HG03095 (cell line): ENCODE measurements at regions not wholly inside any gene's neighbourhood (a gene's known extent, or its start where the extent isn't known, plus 50 kb on each side); places are given as distances from the start of the nearest gene placed in this dataset.

Experiments
- ATAC-seq: cut with Tn5 transposase; IDR thresholded peaks from one replicate; pipeline ENCODE4 v1.9.1; 2021; ENCODE audit warnings: moderate library complexity; ENCODE audit not compliant: unreplicated experiment

GRCh38 chr14:97539884-97540283 lies 742.7 kb downstream of the VRK1 start:
- ATAC-seq = no peak

- no peak for ATAC-seq
Measured at GRCh38 chr14:97543221-97543620, 746.0 kb downstream of the VRK1 start.

GRCh38 chr14:97543816-97544215 lies 746.6 kb downstream of the VRK1 start:
- ATAC-seq = no peak

GRCh38 chr14:97544571-97544970 lies 747.4 kb downstream of the VRK1 start:
- no peak for ATAC-seq

- no peak for ATAC-seq
Measured at GRCh38 chr14:97546491-97547230, 749.5 kb downstream of the VRK1 start.

- no peak for ATAC-seq
Measured at GRCh38 chr14:97550463-97550862, 753.3 kb downstream of the VRK1 start.

GRCh38 chr14:97554597-97554996 lies 757.4 kb downstream of the VRK1 start:
- ATAC-seq = no peak

GRCh38 chr14:97564334-97564733 lies 767.2 kb downstream of the VRK1 start:
- ATAC-seq = no peak

GRCh38 chr14:97571201-97571600 lies 774.0 kb downstream of the VRK1 start:
- ATAC-seq = no peak

- no peak for ATAC-seq
Measured at GRCh38 chr14:97571866-97572555, 774.8 kb downstream of the VRK1 start.

- ATAC-seq = no peak
Measured at GRCh38 chr14:97572583-97573458, 775.6 kb downstream of the VRK1 start.

GRCh38 chr14:97575677-97576076 lies 778.5 kb downstream of the VRK1 start:
- ATAC-seq = no peak

- no peak for ATAC-seq
Measured at GRCh38 chr14:97578982-97579548, 781.9 kb downstream of the VRK1 start.

- no peak for ATAC-seq
Measured at GRCh38 chr14:97581016-97581415, 783.8 kb downstream of the VRK1 start.

GRCh38 chr14:97582022-97582421 lies 784.8 kb downstream of the VRK1 start:
- ATAC-seq = no peak

- ATAC-seq = no peak
Measured at GRCh38 chr14:97584528-97584927, 787.3 kb downstream of the VRK1 start.

- no peak for ATAC-seq
Measured at GRCh38 chr14:97592341-97592980, 795.3 kb downstream of the VRK1 start.

GRCh38 chr14:97594306-97594705 lies 797.1 kb downstream of the VRK1 start:
- no peak for ATAC-seq

GRCh38 chr14:97602438-97603117 lies 805.4 kb downstream of the VRK1 start:
- ATAC-seq = no peak

- no peak for ATAC-seq
Measured at GRCh38 chr14:97603201-97603600, 806.0 kb downstream of the VRK1 start.
